ENCODE measurements at regions not wholly inside any gene's neighbourhood (a gene's known extent, or its start where the extent isn't known, plus 50 kb on each side); places are given as distances from the start of the nearest gene placed in this dataset.

- TF ChIP-seq, protein P1, sequence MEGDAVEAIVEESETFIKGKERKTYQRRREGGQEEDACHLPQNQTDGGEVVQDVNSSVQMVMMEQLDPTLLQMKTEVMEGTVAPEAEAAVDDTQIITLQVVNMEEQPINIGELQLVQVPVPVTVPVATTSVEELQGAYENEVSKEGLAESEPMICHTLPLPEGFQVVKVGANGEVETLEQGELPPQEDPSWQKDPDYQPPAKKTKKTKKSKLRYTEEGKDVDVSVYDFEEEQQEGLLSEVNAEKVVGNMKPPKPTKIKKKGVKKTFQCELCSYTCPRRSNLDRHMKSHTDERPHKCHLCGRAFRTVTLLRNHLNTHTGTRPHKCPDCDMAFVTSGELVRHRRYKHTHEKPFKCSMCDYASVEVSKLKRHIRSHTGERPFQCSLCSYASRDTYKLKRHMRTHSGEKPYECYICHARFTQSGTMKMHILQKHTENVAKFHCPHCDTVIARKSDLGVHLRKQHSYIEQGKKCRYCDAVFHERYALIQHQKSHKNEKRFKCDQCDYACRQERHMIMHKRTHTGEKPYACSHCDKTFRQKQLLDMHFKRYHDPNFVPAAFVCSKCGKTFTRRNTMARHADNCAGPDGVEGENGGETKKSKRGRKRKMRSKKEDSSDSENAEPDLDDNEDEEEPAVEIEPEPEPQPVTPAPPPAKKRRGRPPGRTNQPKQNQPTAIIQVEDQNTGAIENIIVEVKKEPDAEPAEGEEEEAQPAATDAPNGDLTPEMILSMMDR (optimal IDR thresholded peaks at IDR 0.05 in 1 of 3, IDR thresholded peaks at IDR 0.05 in 1 of 3, conservative IDR thresholded peaks at IDR 0.05 in 1 of 3; ENCODE audit: extremely low read depth in 1 of 3, insufficient read depth in 2 of 3, low read length in 3 of 3): no peak
- TF ChIP-seq EZH2 (IDR thresholded peaks at IDR 0.05; ENCODE audit: low read length): no peak
- no peak overlapping the region for H3K9ac ChIP-seq (ENCODE audit: control insufficient read depth, extremely low read depth, insufficient read depth, low read length)
- H3K79me2 ChIP-seq (ENCODE audit: control insufficient read depth, insufficient read depth, low read length): no peaks in the 10 kb centered on the region
- H4K20me1 ChIP-seq (ENCODE audit: control insufficient read depth, extremely low read depth, insufficient read depth, low read length): no peaks in the 10 kb centered on the region
- H3K36me3 ChIP-seq (ENCODE audit: control insufficient read depth in 2 of 2, extremely low read depth in 1 of 2, insufficient read depth in 2 of 2, low read length in 2 of 2): no peaks in the 10 kb centered on the region
- dilution Hi-C loops (cut with MboI; ENCODE audit: extremely low pct_ligation_motif_present, low sequenced_read_pairs): no loop called here
- H3K4me2 ChIP-seq (ENCODE audit: control insufficient read depth, extremely low read depth, insufficient read depth, low read depth, low read length): no peak overlapping the region
- H3K4me3 ChIP-seq (ENCODE audit: control insufficient read depth in 2 of 3, extremely low read depth in 1 of 3, insufficient read depth in 2 of 3, low read depth in 1 of 3, low read length in 3 of 3): no peak overlapping the region
- no peaks in the 10 kb centered on the region for H3K4me1 ChIP-seq (ENCODE audit: control insufficient read depth, extremely low read depth, insufficient read depth, low read length)
- H2AFZ ChIP-seq (ENCODE audit: control insufficient read depth, low read length): no peak overlapping the region
- no peak for DNase-seq (ENCODE audit: low read depth, low spot score)
- H3K27me3 ChIP-seq (ENCODE audit: control insufficient read depth, extremely low read depth, insufficient read depth, low read length): no peaks in the 10 kb centered on the region
- no peaks in the 10 kb centered on the region for H3K9me1 ChIP-seq (ENCODE audit: control insufficient read depth, extremely low read depth, insufficient read depth, low read length)
- H3K27ac ChIP-seq (ENCODE audit: control insufficient read depth, insufficient read depth, low read length): no peak overlapping the region
- H3K9me3 ChIP-seq (ENCODE audit: control insufficient read depth, low read depth, low read length): no peaks in the 10 kb centered on the region
- FAIRE-seq: no peak
These were observed 449.6 kb downstream of the C6orf118 start for GRCh38 chr6:164859816-164860215.

- no peaks in the 10 kb centered on the region for H3K79me2 ChIP-seq (ENCODE audit: control insufficient read depth, insufficient read depth, low read length)
- FAIRE-seq (no peak), DNase-seq (ENCODE audit: low read depth, low spot score) (no peak)
- no peaks in the 10 kb centered on the region for H3K4me1 ChIP-seq (ENCODE audit: control insufficient read depth, extremely low read depth, insufficient read depth, low read length)
- no peak overlapping the region for H3K27ac ChIP-seq (ENCODE audit: control insufficient read depth, insufficient read depth, low read length)
- no peak overlapping the region for H3K9ac ChIP-seq (ENCODE audit: control insufficient read depth, extremely low read depth, insufficient read depth, low read length)
- dilution Hi-C loops (cut with MboI; ENCODE audit: extremely low pct_ligation_motif_present, low sequenced_read_pairs): no loop called here
- no peaks in the 10 kb centered on the region for H3K9me1 ChIP-seq (ENCODE audit: control insufficient read depth, extremely low read depth, insufficient read depth, low read length)
- H2AFZ ChIP-seq (ENCODE audit: control insufficient read depth, low read length): no peak overlapping the region
- H3K9me3 ChIP-seq (ENCODE audit: control insufficient read depth, low read depth, low read length): no peaks in the 10 kb centered on the region
- no peaks in the 10 kb centered on the region for H3K36me3 ChIP-seq (ENCODE audit: control insufficient read depth in 2 of 2, extremely low read depth in 1 of 2, insufficient read depth in 2 of 2, low read length in 2 of 2)
- TF ChIP-seq, protein P1 (optimal IDR thresholded peaks at IDR 0.05 in 1 of 3, IDR thresholded peaks at IDR 0.05 in 1 of 3, conservative IDR thresholded peaks at IDR 0.05 in 1 of 3; ENCODE audit: extremely low read depth in 1 of 3, insufficient read depth in 2 of 3, low read length in 3 of 3): no peak
- TF ChIP-seq EZH2 (IDR thresholded peaks at IDR 0.05; ENCODE audit: low read length): no peak
- H3K4me3 ChIP-seq (ENCODE audit: control insufficient read depth in 2 of 3, extremely low read depth in 1 of 3, insufficient read depth in 2 of 3, low read depth in 1 of 3, low read length in 3 of 3): no peak overlapping the region
- H4K20me1 ChIP-seq (ENCODE audit: control insufficient read depth, extremely low read depth, insufficient read depth, low read length): no peaks in the 10 kb centered on the region
- no peak overlapping the region for H3K4me2 ChIP-seq (ENCODE audit: control insufficient read depth, extremely low read depth, insufficient read depth, low read depth, low read length)
- H3K27me3 ChIP-seq (ENCODE audit: control insufficient read depth, extremely low read depth, insufficient read depth, low read length): no peaks in the 10 kb centered on the region
These were observed 453.3 kb downstream of the C6orf118 start for GRCh38 chr6:164856138-164856537.

All from keratinocyte (primary cell).